Ascending aorta (tissue), 2 donors: ENCODE measurements at regions not wholly inside any gene's neighbourhood (a gene's known extent, or its start where the extent isn't known, plus 50 kb on each side); places are given as distances from the start of the nearest gene placed in this dataset.

Experiments
- DNase-seq, 2 donors: peaks; one replicate each; pipeline ENCODE4 v3.0.0-alpha.2; 2019; ENCODE audit warnings: low spot score in 2 of 2
- H3K27ac ChIP-seq, 2 donors: fragments of 200-600 bp; sonication (generic); one replicate each; pipeline ENCODE4 v1.5.1; 2016 to 2017; ENCODE audit warnings: mild to moderate bottlenecking in 1 of 2
- H3K27me3 ChIP-seq: fragments of 200-600 bp; sonication (generic); one replicate; pipeline ENCODE4 v1.5.1; 2017
- H3K36me3 ChIP-seq, 2 donors: fragments of 200-600 bp; sonication (generic); one replicate each; pipeline ENCODE4 v1.5.1; 2016
- H3K4me1 ChIP-seq, 2 donors: fragments of 200-600 bp; sonication (generic); one replicate each; pipeline ENCODE4 v1.5.1; 2016 to 2017; ENCODE audit warnings: mild to moderate bottlenecking in 1 of 2
- H3K4me3 ChIP-seq, 2 donors: fragments of 200-600 bp; sonication (generic); one replicate each; pipeline ENCODE4 v1.5.1; 2016 to 2017; ENCODE audit warnings: mild to moderate bottlenecking in 1 of 2
- H3K9me3 ChIP-seq, 2 donors: fragments of 200-600 bp; sonication (generic); one replicate each; pipeline ENCODE4 v1.5.1; 2016
- intact Hi-C: fragments of 100-400 bp; cut with DNase I; formaldehyde crosslinking; loops from one replicate; pipeline ENCODE4 v1.15.1; 2023
- TF ChIP-seq, protein P1 (sequence below), 3 experiments: fragments of 200-600 bp in 2 of 3; fragments of 450-650 bp in 1 of 3; sonication (generic) in 2 of 3; IDR thresholded peaks; one replicate each; pipeline ENCODE4 v1.5.1; 2016 to 2019; ENCODE audit warnings: antibody characterized with exemption in 3 of 3, mild to moderate bottlenecking in 1 of 3, moderate library complexity in 1 of 3

DNA sequence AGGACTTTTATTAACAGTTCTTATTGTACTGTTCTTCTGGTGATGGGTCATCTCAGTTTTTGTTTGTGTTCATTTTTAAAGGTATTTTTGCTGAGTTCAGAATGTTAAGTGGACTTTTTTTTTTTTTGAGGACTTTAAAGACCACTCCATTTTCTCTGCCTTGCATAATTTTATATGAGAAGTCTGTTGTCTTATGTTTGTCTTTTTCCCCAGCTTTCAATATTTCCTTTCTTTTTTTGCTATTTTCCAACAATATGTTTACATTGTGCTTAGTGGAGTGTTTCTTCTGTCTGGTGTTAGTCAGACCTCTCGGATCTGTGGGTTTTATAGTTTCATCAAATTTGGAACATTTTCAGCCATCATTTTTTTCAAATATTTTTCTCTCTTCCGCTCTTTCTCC lies 290.0 kb upstream of the TNRC6C start:
- no peak overlapping the region for H3K4me3 ChIP-seq
- H3K9me3 ChIP-seq = peaks cover 3 to 5% of the 10 kb centered on the region in 2 donors
- no peaks in the 10 kb centered on the region for H3K27me3 ChIP-seq
- TF ChIP-seq, protein P1, sequence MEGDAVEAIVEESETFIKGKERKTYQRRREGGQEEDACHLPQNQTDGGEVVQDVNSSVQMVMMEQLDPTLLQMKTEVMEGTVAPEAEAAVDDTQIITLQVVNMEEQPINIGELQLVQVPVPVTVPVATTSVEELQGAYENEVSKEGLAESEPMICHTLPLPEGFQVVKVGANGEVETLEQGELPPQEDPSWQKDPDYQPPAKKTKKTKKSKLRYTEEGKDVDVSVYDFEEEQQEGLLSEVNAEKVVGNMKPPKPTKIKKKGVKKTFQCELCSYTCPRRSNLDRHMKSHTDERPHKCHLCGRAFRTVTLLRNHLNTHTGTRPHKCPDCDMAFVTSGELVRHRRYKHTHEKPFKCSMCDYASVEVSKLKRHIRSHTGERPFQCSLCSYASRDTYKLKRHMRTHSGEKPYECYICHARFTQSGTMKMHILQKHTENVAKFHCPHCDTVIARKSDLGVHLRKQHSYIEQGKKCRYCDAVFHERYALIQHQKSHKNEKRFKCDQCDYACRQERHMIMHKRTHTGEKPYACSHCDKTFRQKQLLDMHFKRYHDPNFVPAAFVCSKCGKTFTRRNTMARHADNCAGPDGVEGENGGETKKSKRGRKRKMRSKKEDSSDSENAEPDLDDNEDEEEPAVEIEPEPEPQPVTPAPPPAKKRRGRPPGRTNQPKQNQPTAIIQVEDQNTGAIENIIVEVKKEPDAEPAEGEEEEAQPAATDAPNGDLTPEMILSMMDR (IDR thresholded peaks at IDR 0.05) = no peak
- no peaks in the 10 kb centered on the region for H3K36me3 ChIP-seq
- intact Hi-C loops = no loop called here
- H3K4me1 ChIP-seq = no peaks in the 10 kb centered on the region
- DNase-seq = no peak
- no peak overlapping the region for H3K27ac ChIP-seq

DNA sequence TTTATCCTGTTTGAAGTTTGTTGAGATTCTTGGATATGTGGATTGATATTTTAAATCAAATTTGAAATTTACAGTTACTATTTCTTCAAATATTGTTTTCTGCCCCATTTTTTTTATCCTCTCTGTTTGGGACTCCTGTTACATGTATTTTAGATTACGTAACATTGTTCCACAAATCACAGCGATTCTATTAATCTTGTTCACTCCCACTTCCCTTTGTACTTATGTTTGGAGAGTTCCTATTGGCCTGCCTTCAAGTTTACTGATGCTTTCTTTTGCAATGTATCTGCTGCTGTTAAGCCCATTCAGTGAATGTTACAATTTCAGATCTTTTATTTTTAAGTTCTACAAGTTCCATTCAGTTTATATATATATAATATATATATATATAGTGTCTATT lies 288.3 kb upstream of the TNRC6C start:
- Histone ChIP-seq H3K4me1 (no peaks in the 10 kb centered on the region), H3K36me3 (no peaks in the 10 kb centered on the region), H3K27ac (no peak overlapping the region), H3K4me3 (no peak overlapping the region), H3K9me3 (peaks cover 3 to 5% of the 10 kb centered on the region in 2 donors), H3K27me3 (no peaks in the 10 kb centered on the region)
- no peak for DNase-seq
- TF ChIP-seq, protein P1 (IDR thresholded peaks at IDR 0.05) = no peak
- intact Hi-C loops = no loop called here

DNA sequence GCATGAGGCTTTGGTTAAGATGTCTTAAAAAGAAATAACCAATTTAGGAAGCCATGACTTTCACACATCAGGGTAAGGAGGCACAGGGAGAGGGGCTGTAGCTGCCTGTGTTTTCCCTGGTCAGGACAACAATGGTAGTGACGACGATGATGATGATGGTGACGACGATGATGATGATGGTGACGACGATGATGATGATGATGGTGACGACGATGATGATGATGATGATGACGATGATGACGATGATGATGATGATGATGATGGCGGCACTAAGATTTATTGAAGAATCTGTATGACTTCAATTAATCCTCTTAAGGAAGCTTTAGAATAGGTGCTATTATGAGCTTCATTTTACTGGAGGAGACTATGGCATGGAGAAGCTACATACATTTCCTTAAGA lies 284.1 kb upstream of the TNRC6C start:
- Histone ChIP-seq H3K36me3 (no peaks in the 10 kb centered on the region), H3K27ac (no peak overlapping the region), H3K4me3 (no peak overlapping the region), H3K27me3 (no peaks in the 10 kb centered on the region), H3K9me3 (no peaks in the 10 kb centered on the region), H3K4me1 (no peaks in the 10 kb centered on the region)
- intact Hi-C loops = no loop called here
- TF ChIP-seq, protein P1 (IDR thresholded peaks at IDR 0.05) = no peak
- no peak for DNase-seq

DNA sequence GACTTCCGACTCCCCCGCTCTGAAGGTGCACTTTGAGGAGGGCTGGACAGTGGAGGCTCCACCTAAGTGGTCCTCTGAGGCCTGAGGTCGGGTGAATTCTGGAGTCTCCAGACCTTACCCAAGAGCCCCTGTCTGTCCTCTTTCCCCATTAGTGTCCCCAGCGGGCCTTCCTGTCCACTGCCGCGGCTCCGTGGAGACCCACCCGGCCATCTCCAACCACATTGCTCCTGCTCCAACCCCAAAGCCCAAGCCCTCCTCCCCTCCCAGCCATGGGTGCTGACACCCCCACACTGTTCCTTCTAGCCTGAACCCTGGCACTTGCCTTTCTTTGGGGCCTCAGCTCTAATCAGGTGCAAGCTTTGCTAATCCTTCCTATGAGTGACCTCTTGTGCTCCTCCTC lies 283.1 kb upstream of the TNRC6C start:
- TF ChIP-seq, protein P1 (IDR thresholded peaks at IDR 0.05) = no peak
- DNase-seq = no peak
- Histone ChIP-seq H3K27me3 (no peaks in the 10 kb centered on the region), H3K9me3 (no peaks in the 10 kb centered on the region), H3K27ac (no peak overlapping the region), H3K4me3 (no peak overlapping the region), H3K36me3 (no peaks in the 10 kb centered on the region), H3K4me1 (no peaks in the 10 kb centered on the region)
- intact Hi-C loops = no loop called here

DNA sequence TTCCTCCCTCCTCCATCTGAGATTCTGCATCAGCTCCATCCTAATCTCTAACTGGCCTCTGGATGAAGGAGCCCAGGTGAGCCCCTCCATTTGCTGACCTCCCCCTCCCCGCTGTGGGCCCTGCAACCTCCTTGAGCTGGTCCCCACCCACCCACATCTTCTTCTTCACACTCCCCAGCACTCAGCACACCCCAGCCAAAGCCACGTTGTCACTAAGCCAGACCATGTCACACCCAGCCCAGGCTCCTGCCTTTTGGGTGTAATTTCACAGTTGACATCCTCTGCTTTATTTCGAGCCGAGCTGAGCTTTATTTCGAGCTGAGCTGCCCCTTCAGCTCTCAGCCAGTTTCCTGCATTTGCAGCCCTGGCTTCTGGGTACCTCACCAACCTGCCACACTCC lies 282.7 kb upstream of the TNRC6C start:
- no peak for DNase-seq
- Histone ChIP-seq H3K27me3 (no peaks in the 10 kb centered on the region), H3K4me1 (no peaks in the 10 kb centered on the region), H3K4me3 (no peak overlapping the region), H3K36me3 (no peaks in the 10 kb centered on the region), H3K27ac (no peak overlapping the region), H3K9me3 (no peaks in the 10 kb centered on the region)
- TF ChIP-seq, protein P1 (IDR thresholded peaks at IDR 0.05) = no peak
- intact Hi-C loops = no loop called here

DNA sequence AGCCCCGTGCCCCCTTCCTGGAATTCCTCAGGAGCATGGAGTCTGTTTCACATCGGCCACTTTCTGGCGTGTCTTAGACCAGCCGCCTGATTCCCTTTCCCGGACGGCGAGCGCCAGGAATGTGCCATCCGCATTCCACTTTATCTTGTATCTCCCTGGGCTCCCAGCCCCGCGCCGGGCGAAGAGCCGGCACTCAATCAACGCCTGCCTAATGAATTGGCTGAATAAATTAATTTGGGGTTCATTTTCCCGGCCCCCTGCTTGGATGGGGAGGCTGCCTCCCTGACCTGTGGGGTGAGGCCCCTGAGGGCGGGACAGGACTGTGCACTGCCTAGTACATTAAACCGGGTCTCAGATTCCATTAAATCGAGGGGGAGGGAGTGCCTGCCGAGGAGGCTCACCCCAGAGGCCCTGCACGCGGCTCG lies 282.3 kb upstream of the TNRC6C start:
- intact Hi-C loops = no loop called here
- H3K4me3 ChIP-seq = no peak overlapping the region
- H3K4me1 ChIP-seq = no peaks in the 10 kb centered on the region
- TF ChIP-seq, protein P1 (IDR thresholded peaks at IDR 0.05) = no peak
- no peaks in the 10 kb centered on the region for H3K36me3 ChIP-seq
- H3K27ac ChIP-seq = no peak overlapping the region
- H3K9me3 ChIP-seq = no peaks in the 10 kb centered on the region
- H3K27me3 ChIP-seq = no peaks in the 10 kb centered on the region
- DNase-seq = no peak
